ENCODE measurements at regions not wholly inside any gene's neighbourhood (a gene's known extent, or its start where the extent isn't known, plus 50 kb on each side); places are given as distances from the start of the nearest gene placed in this dataset.

DNA sequence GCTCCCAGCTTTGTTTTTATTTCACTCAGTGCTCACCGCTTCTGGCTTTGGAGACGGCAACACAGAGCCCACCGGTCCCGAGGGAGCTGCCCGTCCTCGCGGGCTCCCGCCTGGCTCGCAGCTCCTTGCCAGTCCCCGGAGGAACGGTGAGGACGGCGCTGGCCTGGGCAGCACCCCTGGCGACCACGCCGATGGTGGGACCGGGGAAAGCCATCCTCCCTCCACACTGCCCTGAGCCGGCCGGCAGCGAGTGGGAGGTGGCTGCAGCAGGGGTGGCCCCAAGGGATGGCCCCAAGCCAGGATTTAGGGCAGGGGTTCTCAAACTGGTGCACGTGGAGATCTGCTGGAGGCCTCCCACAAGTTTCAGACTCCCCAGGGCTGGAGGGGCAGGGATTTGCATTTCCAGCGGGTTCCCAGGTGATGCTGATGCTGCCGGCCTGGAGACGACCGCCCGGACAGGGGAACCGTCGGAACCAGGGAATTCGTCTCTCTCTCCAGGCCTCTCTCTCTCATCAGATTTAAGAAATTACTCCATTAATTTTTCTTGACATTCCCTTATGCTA, 293.2 kb upstream of the IRX4 start:
- TF ChIP-seq CTCF (IDR thresholded peaks at IDR 0.05; ENCODE audit: low read depth, low read length, poor library complexity, severe bottlenecking) (no peak), EZH2phosphoT487 (IDR thresholded peaks at IDR 0.05; ENCODE audit: borderline replicate concordance, low read length) (no peak)

Measured in DOHH2 (cell line).